ENCODE measurements at regions not wholly inside any gene's neighbourhood (a gene's known extent, or its start where the extent isn't known, plus 50 kb on each side); places are given as distances from the start of the nearest gene placed in this dataset.

- DNase-seq (ENCODE audit: low spot score): no peak
- ChIA-PET CTCF (interaction anchor here (0.6 kb wide), 1 partner anchor 8 kb away, joined by 3 read pairs; no protein-coding TSS in a partner anchor), POLR2A (ENCODE audit: low non-redundant PET) (no interaction called here)
- TF ChIP-seq CTCF (conservative IDR thresholded peaks at IDR 0.05; ENCODE audit: low read depth): no peak
- H3K27ac ChIP-seq: no peak overlapping the region
Measured at GRCh38 chr16:26532456-26532855, 534.3 kb upstream of the C16orf82 start.

GRCh38 chr16:26542198-26542597 is 524.5 kb upstream of the C16orf82 start:
- POLR2A ChIA-PET (ENCODE audit: low non-redundant PET): no interaction called here
- CTCF ChIA-PET: no interaction called here
- no peak for DNase-seq (ENCODE audit: low spot score)
- no peak overlapping the region for H3K27ac ChIP-seq
- TF ChIP-seq CTCF (conservative IDR thresholded peaks at IDR 0.05; ENCODE audit: low read depth): no peak

- TF ChIP-seq CTCF (conservative IDR thresholded peaks at IDR 0.05; ENCODE audit: low read depth): no peak
- no peak overlapping the region for H3K27ac ChIP-seq
- DNase-seq (ENCODE audit: low spot score): no peak
- ChIA-PET POLR2A (ENCODE audit: low non-redundant PET) (no interaction called here), CTCF (no interaction called here)
Measured at GRCh38 chr16:26546573-26546972, 520.2 kb upstream of the C16orf82 start.

DNA sequence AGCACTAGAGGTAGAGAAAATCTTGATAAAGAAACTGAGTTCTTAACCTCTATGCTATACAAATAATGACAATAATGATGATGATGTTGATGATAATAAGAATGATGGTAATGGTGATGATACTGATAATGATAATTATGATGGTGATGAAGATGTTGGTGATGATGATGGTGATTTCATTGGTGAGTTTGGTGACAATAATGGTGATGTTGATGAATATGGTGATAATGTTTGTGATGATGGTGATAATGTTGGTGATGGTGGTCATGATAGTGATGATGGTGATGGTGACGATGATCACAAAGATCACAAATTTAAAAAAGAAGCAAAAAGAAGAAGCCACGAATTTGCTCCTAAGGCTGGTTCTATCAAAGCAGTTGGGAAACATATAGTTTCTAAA is 519.0 kb upstream of the C16orf82 start:
- no peak overlapping the region for H3K27ac ChIP-seq
- no peak for TF ChIP-seq CTCF (conservative IDR thresholded peaks at IDR 0.05; ENCODE audit: low read depth)
- POLR2A ChIA-PET (ENCODE audit: low non-redundant PET): no interaction called here
- CTCF ChIA-PET: no interaction called here
- no peak for DNase-seq (ENCODE audit: low spot score)

DNA sequence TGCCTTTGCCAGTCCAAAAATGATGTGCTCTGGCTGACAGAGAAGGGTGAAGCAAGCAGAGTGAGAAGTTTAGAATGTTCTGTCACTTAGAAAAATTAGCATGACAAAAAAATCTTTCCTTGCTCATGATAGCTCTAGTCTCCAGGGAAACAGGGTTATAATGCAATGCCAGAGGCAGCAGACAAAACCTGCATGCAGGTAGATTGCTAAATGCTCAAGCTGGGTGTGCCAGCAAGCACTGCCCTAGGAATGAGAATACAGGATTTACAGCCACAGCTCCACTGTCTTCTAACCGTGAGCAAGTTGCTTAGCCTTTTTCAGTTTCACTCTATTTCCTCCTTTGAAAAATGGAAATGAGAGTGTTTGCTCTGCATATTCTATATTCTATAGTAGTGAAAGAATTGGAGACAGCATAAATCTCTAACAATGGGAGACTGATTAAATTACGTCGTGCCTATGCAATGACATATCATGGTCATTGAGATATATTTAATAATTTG is 516.6 kb upstream of the C16orf82 start:
- DNase-seq (ENCODE audit: low spot score): no peak
- CTCF ChIA-PET: no interaction called here
- H3K27ac ChIP-seq: no peak overlapping the region
- no peak for TF ChIP-seq CTCF (conservative IDR thresholded peaks at IDR 0.05; ENCODE audit: low read depth)
- POLR2A ChIA-PET (ENCODE audit: low non-redundant PET): no interaction called here

DNA sequence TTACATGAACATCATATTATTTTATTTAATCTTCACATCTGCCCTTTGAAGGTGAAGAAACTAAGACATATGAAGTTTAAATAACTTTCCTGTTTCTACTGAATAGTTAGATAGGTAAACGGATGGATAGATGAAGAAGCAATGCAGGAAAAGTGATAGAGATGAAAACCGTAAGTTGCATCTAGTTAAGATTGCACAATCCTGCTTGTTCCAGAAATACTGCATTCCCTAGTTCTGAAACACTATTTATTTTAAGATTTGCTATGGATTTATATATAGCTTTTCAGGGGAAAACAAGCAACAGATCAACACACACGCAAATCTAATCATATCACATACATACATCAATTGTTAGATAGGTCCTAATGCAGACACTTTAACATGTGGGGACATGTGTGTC is 512.7 kb upstream of the C16orf82 start:
- DNase-seq (ENCODE audit: low spot score): no peak
- H3K27ac ChIP-seq: no peak overlapping the region
- TF ChIP-seq CTCF (conservative IDR thresholded peaks at IDR 0.05; ENCODE audit: low read depth): no peak
- POLR2A ChIA-PET (ENCODE audit: low non-redundant PET): no interaction called here
- CTCF ChIA-PET: no interaction called here

- CTCF ChIA-PET: no interaction called here
- DNase-seq (ENCODE audit: low spot score): no peak
- no peak for TF ChIP-seq CTCF (conservative IDR thresholded peaks at IDR 0.05; ENCODE audit: low read depth)
- POLR2A ChIA-PET (ENCODE audit: low non-redundant PET): no interaction called here
- H3K27ac ChIP-seq: no peak overlapping the region
Measured at GRCh38 chr16:26561303-26561702, 505.4 kb upstream of the C16orf82 start.
